ENCODE measurements at regions not wholly inside any gene's neighbourhood (a gene's known extent, or its start where the extent isn't known, plus 50 kb on each side); places are given as distances from the start of the nearest gene placed in this dataset.
"Not testable (repeated sequence)": the region's sequence is repeated elsewhere in the genome, so short reads cannot be mapped to it uniquely, and the experiment has no call there.

DNA sequence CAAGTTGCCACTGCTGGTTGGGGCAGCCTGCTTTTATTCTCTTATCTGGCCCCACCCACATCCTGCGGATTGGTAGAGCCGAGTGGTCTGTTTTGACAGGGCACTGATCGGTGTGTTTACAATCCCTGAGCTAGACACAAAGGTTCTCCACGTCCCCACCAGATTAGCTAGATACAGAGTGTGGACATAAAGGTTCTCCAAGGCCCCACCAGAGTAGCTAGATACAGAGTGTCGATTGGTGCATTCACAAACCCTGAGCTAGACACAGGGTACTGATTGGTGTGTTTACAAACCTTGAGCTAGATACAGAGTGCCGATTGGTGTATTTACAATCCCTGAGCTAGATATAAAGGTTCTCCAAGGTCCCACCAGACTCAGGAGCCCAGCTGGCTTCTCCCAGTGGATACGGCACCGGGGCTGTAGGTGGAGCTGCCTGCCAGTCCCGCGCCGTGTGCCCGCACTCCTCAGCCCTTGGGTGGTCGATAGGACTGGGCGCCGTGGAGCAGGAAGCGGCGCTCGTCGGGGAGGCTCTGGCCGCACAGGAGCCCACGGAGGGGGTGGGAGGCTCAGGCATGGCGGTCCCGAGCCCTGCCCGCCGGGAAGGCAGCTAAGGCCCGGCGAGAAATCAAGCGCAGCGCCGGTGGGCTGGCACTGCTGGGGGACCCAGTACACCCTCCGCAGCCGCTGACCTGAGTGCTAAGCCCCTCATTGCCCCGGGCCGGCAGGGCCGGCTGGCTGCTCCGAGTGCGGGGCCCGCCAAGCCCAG, 157.8 kb upstream of the PPP1R3A start:
- TF ChIP-seq, protein P1, sequence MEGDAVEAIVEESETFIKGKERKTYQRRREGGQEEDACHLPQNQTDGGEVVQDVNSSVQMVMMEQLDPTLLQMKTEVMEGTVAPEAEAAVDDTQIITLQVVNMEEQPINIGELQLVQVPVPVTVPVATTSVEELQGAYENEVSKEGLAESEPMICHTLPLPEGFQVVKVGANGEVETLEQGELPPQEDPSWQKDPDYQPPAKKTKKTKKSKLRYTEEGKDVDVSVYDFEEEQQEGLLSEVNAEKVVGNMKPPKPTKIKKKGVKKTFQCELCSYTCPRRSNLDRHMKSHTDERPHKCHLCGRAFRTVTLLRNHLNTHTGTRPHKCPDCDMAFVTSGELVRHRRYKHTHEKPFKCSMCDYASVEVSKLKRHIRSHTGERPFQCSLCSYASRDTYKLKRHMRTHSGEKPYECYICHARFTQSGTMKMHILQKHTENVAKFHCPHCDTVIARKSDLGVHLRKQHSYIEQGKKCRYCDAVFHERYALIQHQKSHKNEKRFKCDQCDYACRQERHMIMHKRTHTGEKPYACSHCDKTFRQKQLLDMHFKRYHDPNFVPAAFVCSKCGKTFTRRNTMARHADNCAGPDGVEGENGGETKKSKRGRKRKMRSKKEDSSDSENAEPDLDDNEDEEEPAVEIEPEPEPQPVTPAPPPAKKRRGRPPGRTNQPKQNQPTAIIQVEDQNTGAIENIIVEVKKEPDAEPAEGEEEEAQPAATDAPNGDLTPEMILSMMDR (IDR thresholded peaks at IDR 0.05; ENCODE audit: low read depth, low read length) = not testable (repeated sequence)
- not testable (repeated sequence) for TF ChIP-seq POLR2A (IDR thresholded peaks at IDR 0.05; ENCODE audit: extremely low read depth, insufficient read length); MYC (IDR thresholded peaks at IDR 0.05; ENCODE audit: low read depth, low read length)
- TF ChIP-seq, protein P2, sequence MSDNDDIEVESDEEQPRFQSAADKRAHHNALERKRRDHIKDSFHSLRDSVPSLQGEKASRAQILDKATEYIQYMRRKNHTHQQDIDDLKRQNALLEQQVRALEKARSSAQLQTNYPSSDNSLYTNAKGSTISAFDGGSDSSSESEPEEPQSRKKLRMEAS (IDR thresholded peaks at IDR 0.05; ENCODE audit: low read depth, low read length) = not testable (repeated sequence)

Measured in NB4 (cell line).